Smooth muscle cell (in vitro differentiated cells): ENCODE measurements at regions not wholly inside any gene's neighbourhood (a gene's known extent, or its start where the extent isn't known, plus 50 kb on each side); places are given as distances from the start of the nearest gene placed in this dataset.

Experiments used
- DNase-seq: peaks from one replicate; lab custom pipeline; 2025; ENCODE audit not compliant: unreplicated experiment; lab: John Stamatoyannopoulos, UW
- H2AFZ ChIP-seq: fragments of 200-600 bp; sonication (generic); 2 replicates; pipeline ENCODE4 v1.6.0; 2016; ENCODE audit warnings: antibody characterized with exemption, low read depth, mild to moderate bottlenecking
- H3F3A ChIP-seq: fragments of 200-600 bp; sonication (generic); 2 replicates; pipeline ENCODE4 v1.6.0; 2017; ENCODE audit warnings: antibody characterized with exemption, low read depth
- H3K27ac ChIP-seq: fragments of 200-600 bp; sonication (generic); 2 replicates; pipeline ENCODE4 v1.5.1; 2016; ENCODE audit warnings: low read depth, mild to moderate bottlenecking
- H3K27me3 ChIP-seq: fragments of 200-600 bp; sonication (generic); 2 replicates; pipeline ENCODE4 v1.6.1; 2016; ENCODE audit warnings: low read depth, mild to moderate bottlenecking
- H3K36me3 ChIP-seq: fragments of 200-600 bp; sonication (generic); 2 replicates; pipeline ENCODE4 v1.5.1; 2016; ENCODE audit warnings: low read depth
- H3K4me1 ChIP-seq: fragments of 200-600 bp; sonication (generic); 2 replicates; pipeline ENCODE4 v1.5.1; 2016; ENCODE audit warnings: low read depth
- H3K4me2 ChIP-seq: fragments of 200-600 bp; sonication (generic); 2 replicates; pipeline ENCODE4 v1.6.0; 2016; ENCODE audit warnings: mild to moderate bottlenecking
- H3K4me3 ChIP-seq: fragments of 200-600 bp; sonication (generic); 2 replicates; pipeline ENCODE4 v1.5.1; 2016; ENCODE audit warnings: mild to moderate bottlenecking
- H3K79me2 ChIP-seq: fragments of 200-600 bp; sonication (generic); 2 replicates; pipeline ENCODE4 v1.6.0; 2016; ENCODE audit warnings: low read depth, mild to moderate bottlenecking
- H3K9ac ChIP-seq: fragments of 200-600 bp; sonication (generic); 2 replicates; pipeline ENCODE4 v1.6.0; 2016; ENCODE audit warnings: low read depth
- H3K9me3 ChIP-seq: fragments of 200-600 bp; sonication (generic); replicated peaks from 2 replicates; pipeline ENCODE4 v1.5.1; 2016; ENCODE audit warnings: low read depth
- H4K20me1 ChIP-seq: fragments of 200-600 bp; sonication (generic); 2 replicates; pipeline ENCODE4 v1.6.0; 2016; ENCODE audit warnings: low read depth
- WGBS: methylation state at CpG from one replicate; pipeline ENCODE4 v1.1.7; 2016; ENCODE audit warnings: low lambda C conversion rate; 5-methylcytosine and 5-hydroxymethylcytosine counted together
- TF ChIP-seq, protein P1 (sequence below): fragments of 200-600 bp; sonication (generic); IDR thresholded peaks from 2 replicates; pipeline ENCODE4 v1.5.1; 2017; ENCODE audit warnings: borderline replicate concordance, mild to moderate bottlenecking, antibody characterized with exemption; ENCODE audit not compliant: insufficient read depth, poor library complexity, severe bottlenecking

DNA sequence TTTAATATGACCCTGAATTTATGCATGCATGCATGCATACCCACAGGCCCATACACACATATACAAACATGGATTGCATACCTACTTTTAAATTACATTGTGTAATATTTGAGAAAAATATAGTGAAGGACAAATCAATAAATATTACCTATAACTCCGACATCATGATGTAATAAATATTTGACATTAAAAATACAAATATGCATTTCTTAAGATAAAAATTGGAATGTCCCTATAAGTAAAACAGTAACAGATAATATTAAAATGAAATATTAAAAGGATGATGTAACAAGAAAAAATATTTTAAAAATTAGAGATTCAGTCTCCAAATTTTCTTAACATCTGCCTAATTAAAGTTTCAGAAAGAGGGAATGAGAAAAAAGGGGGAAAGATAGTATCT, 433.0 kb downstream of the MDFIC start:
- no peaks in the 10 kb centered on the region for H4K20me1 ChIP-seq
- TF ChIP-seq, protein P1, sequence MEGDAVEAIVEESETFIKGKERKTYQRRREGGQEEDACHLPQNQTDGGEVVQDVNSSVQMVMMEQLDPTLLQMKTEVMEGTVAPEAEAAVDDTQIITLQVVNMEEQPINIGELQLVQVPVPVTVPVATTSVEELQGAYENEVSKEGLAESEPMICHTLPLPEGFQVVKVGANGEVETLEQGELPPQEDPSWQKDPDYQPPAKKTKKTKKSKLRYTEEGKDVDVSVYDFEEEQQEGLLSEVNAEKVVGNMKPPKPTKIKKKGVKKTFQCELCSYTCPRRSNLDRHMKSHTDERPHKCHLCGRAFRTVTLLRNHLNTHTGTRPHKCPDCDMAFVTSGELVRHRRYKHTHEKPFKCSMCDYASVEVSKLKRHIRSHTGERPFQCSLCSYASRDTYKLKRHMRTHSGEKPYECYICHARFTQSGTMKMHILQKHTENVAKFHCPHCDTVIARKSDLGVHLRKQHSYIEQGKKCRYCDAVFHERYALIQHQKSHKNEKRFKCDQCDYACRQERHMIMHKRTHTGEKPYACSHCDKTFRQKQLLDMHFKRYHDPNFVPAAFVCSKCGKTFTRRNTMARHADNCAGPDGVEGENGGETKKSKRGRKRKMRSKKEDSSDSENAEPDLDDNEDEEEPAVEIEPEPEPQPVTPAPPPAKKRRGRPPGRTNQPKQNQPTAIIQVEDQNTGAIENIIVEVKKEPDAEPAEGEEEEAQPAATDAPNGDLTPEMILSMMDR = no peak
- no peaks in the 10 kb centered on the region for H3K4me1 ChIP-seq
- H2AFZ ChIP-seq = peak overlapping the region; percentile 65
- H3K4me2 ChIP-seq = no peak overlapping the region
- H3K9ac ChIP-seq = no peak overlapping the region
- H3K79me2 ChIP-seq = no peaks in the 10 kb centered on the region
- H3K36me3 ChIP-seq = no peaks in the 10 kb centered on the region
- H3K9me3 ChIP-seq = no peaks in the 10 kb centered on the region
- H3K27ac ChIP-seq = no peak overlapping the region
- 97% methylated on average over 1 of the region's 1 CpG for WGBS
- DNase-seq = no peak
- H3K27me3 ChIP-seq = no peaks in the 10 kb centered on the region
- H3K4me3 ChIP-seq = no peak overlapping the region
- no peaks in the 10 kb centered on the region for H3F3A ChIP-seq

DNA sequence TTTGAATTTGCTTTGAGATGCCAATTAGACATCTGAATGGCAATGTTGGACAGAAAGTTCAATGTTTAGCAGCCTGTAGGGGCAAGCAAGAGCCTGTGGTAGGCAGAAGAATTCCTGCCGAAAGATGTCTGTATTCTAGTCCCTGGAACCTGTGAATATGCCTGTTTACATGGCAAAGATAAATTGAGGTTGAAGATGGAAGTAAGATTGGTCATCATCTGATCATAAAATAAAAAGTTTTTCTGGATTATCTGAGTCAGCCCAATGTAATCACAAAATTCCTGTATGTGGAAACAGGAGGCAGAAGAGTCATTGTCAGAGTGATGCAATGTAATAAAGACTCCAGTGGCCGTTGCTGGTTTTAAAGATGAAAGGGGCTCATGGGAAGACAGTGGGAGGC, 430.5 kb downstream of the MDFIC start:
- no peaks in the 10 kb centered on the region for H3K27me3 ChIP-seq
- H3K4me3 ChIP-seq = no peak overlapping the region
- no peak for DNase-seq
- H3K4me2 ChIP-seq = no peak overlapping the region
- H3F3A ChIP-seq = no peaks in the 10 kb centered on the region
- H3K9ac ChIP-seq = no peak overlapping the region
- H4K20me1 ChIP-seq = no peaks in the 10 kb centered on the region
- WGBS = 25% methylated on average over 2 of the region's 2 CpGs
- H3K36me3 ChIP-seq = no peaks in the 10 kb centered on the region
- no peaks in the 10 kb centered on the region for H3K79me2 ChIP-seq
- H3K27ac ChIP-seq = peak overlapping the region; percentile 61
- H2AFZ ChIP-seq = peak overlapping the region; percentile 4
- H3K4me1 ChIP-seq = no peaks in the 10 kb centered on the region
- TF ChIP-seq, protein P1 = no peak
- H3K9me3 ChIP-seq = no peaks in the 10 kb centered on the region

DNA sequence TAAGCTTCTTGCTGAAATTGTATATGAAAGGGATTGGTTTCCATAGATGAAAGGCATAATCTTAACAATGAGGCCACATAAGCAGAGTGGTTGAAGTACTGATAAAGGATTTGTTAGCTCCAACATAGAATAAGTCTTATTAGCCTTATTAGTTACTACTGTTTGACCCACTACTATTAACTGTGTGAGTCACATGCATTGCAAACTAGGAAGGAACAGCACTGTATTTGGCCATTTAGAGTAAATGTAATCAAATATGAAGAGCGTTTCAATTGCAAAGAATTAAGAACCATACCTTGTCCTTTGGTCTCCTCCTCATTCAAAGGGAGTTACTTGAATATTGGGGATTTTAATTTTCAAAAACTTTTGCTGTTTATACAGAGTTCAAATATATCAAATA, 428.9 kb downstream of the MDFIC start:
- no peaks in the 10 kb centered on the region for H3F3A ChIP-seq
- TF ChIP-seq, protein P1 = no peak
- 85% methylated on average over 1 of the region's 1 CpG for WGBS
- no peaks in the 10 kb centered on the region for H3K79me2 ChIP-seq
- no peak overlapping the region for H3K4me2 ChIP-seq
- no peaks in the 10 kb centered on the region for H4K20me1 ChIP-seq
- DNase-seq = no peak
- no peak overlapping the region for H3K4me3 ChIP-seq
- H3K27ac ChIP-seq = no peak overlapping the region
- no peaks in the 10 kb centered on the region for H3K9me3 ChIP-seq
- H2AFZ ChIP-seq = no peak overlapping the region
- no peaks in the 10 kb centered on the region for H3K4me1 ChIP-seq
- no peaks in the 10 kb centered on the region for H3K36me3 ChIP-seq
- H3K27me3 ChIP-seq = no peaks in the 10 kb centered on the region
- no peak overlapping the region for H3K9ac ChIP-seq

DNA sequence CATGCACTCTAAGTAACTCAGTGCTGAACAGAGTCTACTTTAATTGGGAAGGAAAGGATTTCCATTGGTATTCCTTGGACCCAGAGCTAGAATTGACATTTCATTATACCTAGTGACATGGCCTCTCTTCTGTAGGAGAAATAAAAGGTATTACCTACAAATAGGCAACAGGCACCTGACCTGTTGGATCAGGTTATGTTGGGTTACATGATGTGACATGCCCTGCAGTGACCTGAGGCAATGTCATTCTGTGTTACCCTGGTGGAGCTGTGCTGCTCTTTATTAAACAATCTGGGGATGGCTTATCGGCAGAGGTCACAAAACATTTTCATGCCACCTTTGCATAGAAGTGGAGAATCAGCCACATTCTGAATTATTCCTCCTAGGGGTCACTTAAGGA, 427.7 kb downstream of the MDFIC start:
- Histone ChIP-seq H2AFZ (no peak overlapping the region), H3K9me3 (no peaks in the 10 kb centered on the region), H3K4me1 (no peaks in the 10 kb centered on the region), H3K27me3 (no peaks in the 10 kb centered on the region), H3K36me3 (no peaks in the 10 kb centered on the region), H4K20me1 (no peaks in the 10 kb centered on the region), H3K79me2 (no peaks in the 10 kb centered on the region), H3K4me3 (no peak overlapping the region), H3K9ac (no peak overlapping the region), H3K27ac (no peak overlapping the region), H3K4me2 (no peak overlapping the region), H3F3A (no peaks in the 10 kb centered on the region)
- WGBS = 96% methylated on average over 1 of the region's 1 CpG
- TF ChIP-seq, protein P1 = no peak
- DNase-seq = no peak
